ENCODE measurements at regions not wholly inside any gene's neighbourhood (a gene's known extent, or its start where the extent isn't known, plus 50 kb on each side); places are given as distances from the start of the nearest gene placed in this dataset.
"Not testable (repeated sequence)": the region's sequence is repeated elsewhere in the genome, so short reads cannot be mapped to it uniquely, and the experiment has no call there.

- Histone ChIP-seq H3K9me3 (peaks cover 0 to 13% (median 0%) of the 10 kb centered on the region in 4 donors), H3K4me1 (peaks cover 0 to 10% (median 0%) of the 10 kb centered on the region in 4 donors), H3K27me3 (no peaks in the 10 kb centered on the region), H3K27ac (no peak overlapping the region), H3K36me3 (no peaks in the 10 kb centered on the region), H3K4me3 (no peak overlapping the region)
- WGBS, 2 donors, result 68 to 71% methylated on average over 8 of the region's 8 CpGs
- DNase-seq (ENCODE audit: low spot score in 2 of 2), result no peak
- TF ChIP-seq POLR2A (IDR thresholded peaks at IDR 0.05) (no peak), CTCF (IDR thresholded peaks at IDR 0.05) (no peak), EP300 (IDR thresholded peaks at IDR 0.05) (no peak)
Observed at GRCh38 chr10:36533861-36534260, 591.5 kb upstream of the ANKRD30A start.

- WGBS, 2 donors, result 93 to 94% methylated on average over 2 of the region's 2 CpGs
Observed at GRCh38 chr10:36533316-36533715, 592.1 kb upstream of the ANKRD30A start.

GRCh38 chr10:36531621-36532020 is 593.8 kb upstream of the ANKRD30A start:
- Histone ChIP-seq H3K36me3 (no peaks in the 10 kb centered on the region), H3K4me3 (no peak overlapping the region), H3K27ac (no peak overlapping the region), H3K4me1 (peaks cover 0 to 10% (median 0%) of the 10 kb centered on the region in 4 donors), H3K27me3 (no peaks in the 10 kb centered on the region), H3K9me3 (peaks cover 0 to 13% (median 0%) of the 10 kb centered on the region in 4 donors)
- 47 to 68% methylated on average over 1 of the region's 1 CpG for WGBS, 2 donors
- no peak for TF ChIP-seq POLR2A (IDR thresholded peaks at IDR 0.05)
- TF ChIP-seq EP300 (IDR thresholded peaks at IDR 0.05), result no peak
- no peak for TF ChIP-seq CTCF (IDR thresholded peaks at IDR 0.05)
- no peak for DNase-seq (ENCODE audit: low spot score in 2 of 2)

More at GRCh38 chr10:36533316-36533715, 592.1 kb upstream of the ANKRD30A start:
- TF ChIP-seq CTCF (IDR thresholded peaks at IDR 0.05) (no peak), EP300 (IDR thresholded peaks at IDR 0.05) (no peak), POLR2A (IDR thresholded peaks at IDR 0.05) (no peak)
- Histone ChIP-seq H3K27me3 (no peaks in the 10 kb centered on the region), H3K9me3 (peaks cover 0 to 13% (median 0%) of the 10 kb centered on the region in 4 donors), H3K36me3 (no peaks in the 10 kb centered on the region), H3K4me3 (no peak overlapping the region), H3K4me1 (peaks cover 0 to 10% (median 0%) of the 10 kb centered on the region in 4 donors), H3K27ac (no peak overlapping the region)
- no peak for DNase-seq (ENCODE audit: low spot score in 2 of 2)

GRCh38 chr10:36526033-36526432 is 599.4 kb upstream of the ANKRD30A start:
- H3K9me3 ChIP-seq, result peaks cover 0 to 13% (median 0%) of the 10 kb centered on the region in 4 donors
- no peak overlapping the region for H3K27ac ChIP-seq
- H3K4me3 ChIP-seq, result no peak overlapping the region
- DNase-seq (ENCODE audit: low spot score in 2 of 2), result no peak
- no peaks in the 10 kb centered on the region for H3K27me3 ChIP-seq
- H3K4me1 ChIP-seq, result no peaks in the 10 kb centered on the region
- no peak for TF ChIP-seq CTCF (IDR thresholded peaks at IDR 0.05)
- no peak for TF ChIP-seq POLR2A (IDR thresholded peaks at IDR 0.05)
- no peak for TF ChIP-seq EP300 (IDR thresholded peaks at IDR 0.05)
- no peaks in the 10 kb centered on the region for H3K36me3 ChIP-seq

- H3K27me3 ChIP-seq; H3K27ac ChIP-seq; H3K36me3 ChIP-seq; H3K4me1 ChIP-seq; H3K9me3 ChIP-seq; H3K4me3 ChIP-seq; DNase-seq (ENCODE audit: low spot score in 2 of 2): not testable (repeated sequence)
- WGBS, 2 donors, result 94 to 98% methylated on average over 21 of the region's 21 CpGs
Observed at GRCh38 chr10:36524126-36524525, 601.3 kb upstream of the ANKRD30A start.

GRCh38 chr10:36519909-36520308 is 605.5 kb upstream of the ANKRD30A start:
- 85 to 90% methylated on average over 1 of the region's 1 CpG for WGBS, 2 donors
- no peak for DNase-seq (ENCODE audit: low spot score in 2 of 2)
- H3K4me3 ChIP-seq, result no peak overlapping the region

More at GRCh38 chr10:36519909-36520308, 605.5 kb upstream of the ANKRD30A start:
- H3K27ac ChIP-seq, result no peak overlapping the region
- H3K36me3 ChIP-seq, result no peaks in the 10 kb centered on the region
- H3K27me3 ChIP-seq, result no peaks in the 10 kb centered on the region
- peaks cover 0 to 16% (median 0%) of the 10 kb centered on the region in 4 donors for H3K9me3 ChIP-seq
- peaks cover 0 to 2% (median 0%) of the 10 kb centered on the region in 4 donors for H3K4me1 ChIP-seq
- no peak for TF ChIP-seq POLR2A (IDR thresholded peaks at IDR 0.05)
- no peak for TF ChIP-seq CTCF (IDR thresholded peaks at IDR 0.05)
- TF ChIP-seq EP300 (IDR thresholded peaks at IDR 0.05), result no peak
